Neuron (in vitro differentiated cells): ENCODE measurements at regions not wholly inside any gene's neighbourhood (a gene's known extent, or its start where the extent isn't known, plus 50 kb on each side); places are given as distances from the start of the nearest gene placed in this dataset.
"Not testable (repeated sequence)": the region's sequence is repeated elsewhere in the genome, so short reads cannot be mapped to it uniquely, and the experiment has no call there.

Experiments
- H2AFZ ChIP-seq: one replicate; pipeline ENCODE4 v1.6.1; 2013; ENCODE audit warnings: low read depth, mild to moderate bottlenecking, inconsistent platforms, low read length, moderate library complexity
- H3K27me3 ChIP-seq: one replicate; pipeline ENCODE4 v1.6.1; 2013; ENCODE audit warnings: low read length; ENCODE audit not compliant: insufficient read depth
- H3K36me3 ChIP-seq: one replicate; pipeline ENCODE4 v1.6.1; 2013; ENCODE audit warnings: low read length; ENCODE audit not compliant: insufficient read depth
- H3K4me1 ChIP-seq: one replicate; pipeline ENCODE4 v1.6.1; 2013; ENCODE audit warnings: low read length; ENCODE audit not compliant: insufficient read depth
- H3K4me3 ChIP-seq: 2 replicates; pipeline ENCODE4 v1.5.1; 2013; ENCODE audit warnings: mild to moderate bottlenecking, low read length, moderate library complexity
- H3K9me3 ChIP-seq: one replicate; pipeline ENCODE4 v1.6.1; 2013; ENCODE audit warnings: low read length

DNA sequence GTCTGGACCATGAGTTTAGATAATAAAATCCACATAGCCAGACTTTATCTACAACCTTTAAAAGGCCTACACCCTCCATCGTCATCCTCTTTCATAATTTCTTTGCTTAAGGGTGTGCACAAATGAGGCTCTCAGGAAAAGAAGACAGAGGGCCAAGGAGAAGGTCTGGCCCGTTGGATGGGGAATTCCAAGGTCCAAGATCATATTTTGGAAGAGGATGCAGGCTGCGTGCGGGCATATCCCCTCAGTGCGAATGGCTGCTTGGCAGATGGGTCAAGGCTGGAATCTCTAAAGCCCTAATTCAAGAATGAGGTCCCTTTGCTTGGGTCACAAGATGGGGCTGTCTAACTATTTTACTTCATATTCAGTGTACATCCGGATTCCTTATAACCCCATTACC is 782.2 kb upstream of the NCAM2 start:
- H3K9me3 ChIP-seq, result no peaks in the 10 kb centered on the region
- no peak overlapping the region for H3K4me3 ChIP-seq
- no peaks in the 10 kb centered on the region for H3K27me3 ChIP-seq
- H3K4me1 ChIP-seq, result no peaks in the 10 kb centered on the region
- no peak overlapping the region for H2AFZ ChIP-seq
- H3K36me3 ChIP-seq, result no peaks in the 10 kb centered on the region

DNA sequence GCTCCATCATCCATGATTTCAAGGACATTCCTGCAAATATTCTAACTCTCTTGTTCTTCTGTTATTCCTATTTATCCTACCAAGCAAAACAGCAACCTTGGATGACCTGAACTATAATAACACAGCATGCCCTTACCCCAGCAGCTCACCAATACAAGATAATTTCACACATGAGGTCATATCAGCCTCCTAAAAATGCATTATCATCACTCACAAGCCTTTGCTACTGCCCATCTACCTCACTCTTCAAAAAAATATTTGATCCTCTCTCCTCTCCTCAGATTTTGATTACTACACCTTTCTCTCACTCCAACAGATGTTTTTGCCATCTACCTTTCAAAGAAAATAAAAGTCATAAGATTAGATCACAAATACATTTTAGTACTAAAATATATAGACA is 777.6 kb upstream of the NCAM2 start:
- Histone ChIP-seq H3K4me1 (no peaks in the 10 kb centered on the region), H3K36me3 (no peaks in the 10 kb centered on the region), H3K4me3 (no peak overlapping the region), H3K9me3 (no peaks in the 10 kb centered on the region), H3K27me3 (no peaks in the 10 kb centered on the region), H2AFZ (no peak overlapping the region)

DNA sequence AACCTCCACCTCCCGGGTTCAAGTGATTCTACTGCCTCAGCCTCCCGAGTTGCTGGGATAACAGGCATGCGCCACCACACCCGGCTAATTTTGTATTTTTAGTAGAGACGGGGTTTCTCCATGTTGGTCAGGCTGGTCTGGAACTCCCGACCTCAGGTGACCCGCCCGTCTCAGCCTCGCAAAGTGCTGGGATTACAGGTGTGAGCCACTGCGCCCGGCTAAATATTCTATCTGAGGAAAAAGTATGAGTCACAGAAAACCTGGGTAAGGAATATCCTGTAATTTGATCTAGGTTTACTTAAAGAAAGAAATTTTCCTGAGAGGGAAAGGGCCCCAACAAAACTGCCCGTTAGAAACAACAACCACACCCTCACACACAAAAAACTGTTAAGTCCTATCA is 776.2 kb upstream of the NCAM2 start:
- not testable (repeated sequence) for H3K27me3 ChIP-seq, H3K36me3 ChIP-seq, H3K9me3 ChIP-seq, H3K4me1 ChIP-seq, H3K4me3 ChIP-seq, H2AFZ ChIP-seq

DNA sequence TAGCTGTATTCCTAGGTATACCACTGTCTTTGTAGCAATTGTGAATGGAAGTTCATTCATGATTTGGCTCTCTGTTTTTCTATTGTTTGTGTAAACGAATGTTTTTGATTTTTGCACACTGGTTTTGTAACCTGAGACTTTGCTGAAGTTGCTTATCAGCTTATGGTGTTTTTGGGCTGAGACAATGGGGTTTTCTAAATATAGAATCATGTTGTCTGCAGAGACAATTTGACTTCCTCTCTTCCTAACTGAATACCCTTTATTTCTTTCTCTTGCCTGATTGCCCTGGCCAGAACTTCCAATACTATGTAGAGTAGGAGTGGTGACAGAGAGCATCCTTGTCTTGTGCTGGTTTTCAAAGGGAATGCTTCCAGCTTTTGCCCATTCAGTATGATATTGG is 761.6 kb upstream of the NCAM2 start:
- not testable (repeated sequence) for H3K36me3 ChIP-seq, H3K27me3 ChIP-seq, H3K9me3 ChIP-seq, H2AFZ ChIP-seq, H3K4me1 ChIP-seq, H3K4me3 ChIP-seq

DNA sequence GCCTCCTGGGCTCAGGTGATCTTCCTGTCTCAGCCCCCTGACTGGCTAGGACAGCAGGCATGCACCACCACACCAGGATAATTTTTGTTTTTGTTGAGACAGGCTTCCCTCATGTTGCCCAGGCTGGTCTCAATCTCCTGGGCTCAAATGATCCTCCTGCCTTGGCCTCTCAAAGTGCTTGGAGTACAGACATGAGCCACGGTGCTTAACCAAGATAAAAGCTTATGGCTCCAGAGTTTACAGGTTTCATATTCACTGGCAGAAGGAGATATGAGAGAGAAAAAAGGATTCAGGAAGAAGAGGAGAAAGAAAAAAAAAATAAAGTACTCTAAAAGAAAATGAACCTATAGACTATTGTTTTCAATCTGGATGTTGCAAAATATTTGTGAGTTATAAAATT is 748.8 kb upstream of the NCAM2 start:
- Histone ChIP-seq H3K4me3 (no peak overlapping the region), H3K4me1 (peaks cover 3% of the 10 kb centered on the region), H3K36me3 (no peaks in the 10 kb centered on the region), H3K9me3 (no peaks in the 10 kb centered on the region), H3K27me3 (no peaks in the 10 kb centered on the region), H2AFZ (no peak overlapping the region)

DNA sequence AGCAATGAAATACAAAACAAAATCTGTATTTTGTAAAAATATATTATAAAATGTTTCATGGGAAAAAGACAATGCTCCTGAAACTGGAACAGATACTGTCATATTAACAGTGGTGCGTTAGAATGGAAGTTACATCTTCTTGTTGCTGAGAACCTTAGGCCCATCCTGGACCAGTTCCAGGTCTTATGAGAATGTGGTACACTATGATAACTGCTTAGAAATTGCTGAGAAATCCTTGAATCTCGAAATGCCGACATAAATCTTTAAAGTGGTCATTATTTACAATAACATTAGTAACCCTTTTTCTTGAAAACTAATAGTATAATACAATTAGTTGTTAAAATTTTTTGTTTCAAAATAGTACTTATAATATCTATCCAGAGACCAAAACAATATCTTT is 747.9 kb upstream of the NCAM2 start:
- Histone ChIP-seq H3K4me1 (peaks cover 3% of the 10 kb centered on the region), H3K9me3 (no peaks in the 10 kb centered on the region), H3K27me3 (no peaks in the 10 kb centered on the region), H2AFZ (no peak overlapping the region), H3K36me3 (no peaks in the 10 kb centered on the region), H3K4me3 (no peak overlapping the region)

DNA sequence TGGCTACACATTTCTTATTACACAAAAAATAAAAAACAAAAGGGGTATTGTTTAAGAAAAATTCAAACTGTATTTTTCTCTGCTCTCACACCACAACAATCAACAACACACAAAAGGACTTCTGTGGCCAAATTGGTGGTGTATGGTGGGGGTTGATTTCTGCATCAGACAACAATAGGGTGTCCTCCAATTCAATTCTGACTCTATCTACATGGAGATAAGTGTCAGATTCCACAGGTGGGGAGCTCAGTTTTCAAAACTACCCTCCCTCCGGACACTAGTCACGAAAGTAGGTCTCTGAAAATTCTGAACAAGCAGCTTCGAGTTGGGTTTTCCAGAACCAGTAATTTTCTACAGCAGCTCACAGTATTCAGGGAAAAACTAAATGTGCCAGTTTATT is 744.9 kb upstream of the NCAM2 start:
- Histone ChIP-seq H3K36me3 (no peaks in the 10 kb centered on the region), H2AFZ (no peak overlapping the region), H3K4me1 (peaks cover 14% of the 10 kb centered on the region), H3K4me3 (no peak overlapping the region), H3K9me3 (no peaks in the 10 kb centered on the region), H3K27me3 (no peaks in the 10 kb centered on the region)

DNA sequence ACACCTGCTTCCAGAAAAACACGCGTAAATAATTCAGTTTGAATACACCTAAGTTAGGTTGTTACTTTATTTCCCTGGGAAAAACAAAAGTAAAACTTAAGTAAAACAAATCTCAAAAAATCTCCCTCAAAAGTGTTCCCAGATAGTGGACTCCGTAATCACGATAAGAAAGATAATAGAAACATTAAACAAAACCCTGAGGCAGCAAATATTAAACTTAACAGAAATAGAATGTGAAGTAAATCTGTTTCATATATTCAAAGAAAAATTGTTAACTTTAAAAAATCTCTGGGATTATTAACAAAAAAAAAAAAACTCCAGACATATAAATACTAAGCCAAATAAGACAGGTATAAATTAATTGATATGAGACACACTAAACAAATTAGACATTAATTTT is 743.2 kb upstream of the NCAM2 start:
- Histone ChIP-seq H3K36me3 (no peaks in the 10 kb centered on the region), H3K27me3 (no peaks in the 10 kb centered on the region), H3K4me3 (no peak overlapping the region), H3K4me1 (peaks cover 31% of the 10 kb centered on the region), H2AFZ (no peak overlapping the region), H3K9me3 (no peaks in the 10 kb centered on the region)

DNA sequence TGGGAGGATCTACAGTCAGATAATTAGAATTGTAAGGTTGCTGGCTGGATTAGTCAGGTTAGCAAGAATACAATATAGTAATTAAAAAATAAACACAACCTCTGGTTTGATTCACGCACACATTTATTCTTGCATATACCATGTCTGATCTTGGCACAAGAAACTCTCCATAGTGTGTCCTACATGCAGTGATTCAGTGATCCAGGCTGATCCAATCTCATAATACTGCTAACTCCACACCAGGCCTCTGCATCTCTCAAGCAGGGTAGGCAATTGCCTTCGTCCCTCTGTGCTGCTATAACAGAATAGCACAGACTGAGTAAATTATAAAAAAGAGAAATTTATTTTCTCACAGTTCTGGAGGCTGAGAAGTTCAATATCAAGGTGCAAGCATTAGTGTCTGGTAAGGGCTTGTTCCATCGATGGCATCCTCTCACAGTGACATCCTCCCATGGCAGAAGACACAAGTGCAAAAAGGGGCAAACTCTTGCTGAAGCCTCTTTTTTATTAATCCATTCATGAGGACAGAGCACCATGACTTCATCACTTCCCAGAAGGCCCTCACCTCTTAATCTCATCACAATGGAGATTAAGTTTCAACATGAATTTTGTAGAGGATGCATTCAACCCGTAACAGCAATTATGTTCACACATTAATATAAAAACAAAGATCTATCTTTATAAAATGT is 741.0 kb upstream of the NCAM2 start:
- Histone ChIP-seq H3K9me3 (no peaks in the 10 kb centered on the region), H3K4me1 (peaks cover 31% of the 10 kb centered on the region), H2AFZ (no peak overlapping the region), H3K4me3 (no peak overlapping the region), H3K36me3 (no peaks in the 10 kb centered on the region), H3K27me3 (no peaks in the 10 kb centered on the region)

DNA sequence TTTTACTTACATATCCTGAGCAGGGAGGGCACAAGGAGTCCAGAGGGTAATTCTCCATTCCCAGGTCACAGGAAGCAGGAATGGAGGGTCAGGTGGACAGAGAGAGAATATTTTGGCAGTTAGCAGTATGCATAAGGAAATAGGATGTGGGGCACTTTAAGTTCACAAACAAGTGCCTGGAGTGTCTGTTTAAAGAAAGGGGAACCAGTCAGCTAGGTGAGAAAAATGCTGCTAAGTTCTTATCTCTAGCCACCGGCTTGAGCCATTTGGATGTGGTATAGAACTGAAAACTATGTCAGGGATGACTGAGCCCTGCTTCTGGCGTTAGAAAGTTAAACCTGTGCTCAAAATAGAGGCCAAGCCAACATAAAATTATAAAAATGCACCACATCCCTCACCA is 739.7 kb upstream of the NCAM2 start:
- Histone ChIP-seq H3K4me3 (no peak overlapping the region), H3K9me3 (no peaks in the 10 kb centered on the region), H3K4me1 (peaks cover 28% of the 10 kb centered on the region), H3K27me3 (no peaks in the 10 kb centered on the region), H3K36me3 (no peaks in the 10 kb centered on the region), H2AFZ (no peak overlapping the region)

DNA sequence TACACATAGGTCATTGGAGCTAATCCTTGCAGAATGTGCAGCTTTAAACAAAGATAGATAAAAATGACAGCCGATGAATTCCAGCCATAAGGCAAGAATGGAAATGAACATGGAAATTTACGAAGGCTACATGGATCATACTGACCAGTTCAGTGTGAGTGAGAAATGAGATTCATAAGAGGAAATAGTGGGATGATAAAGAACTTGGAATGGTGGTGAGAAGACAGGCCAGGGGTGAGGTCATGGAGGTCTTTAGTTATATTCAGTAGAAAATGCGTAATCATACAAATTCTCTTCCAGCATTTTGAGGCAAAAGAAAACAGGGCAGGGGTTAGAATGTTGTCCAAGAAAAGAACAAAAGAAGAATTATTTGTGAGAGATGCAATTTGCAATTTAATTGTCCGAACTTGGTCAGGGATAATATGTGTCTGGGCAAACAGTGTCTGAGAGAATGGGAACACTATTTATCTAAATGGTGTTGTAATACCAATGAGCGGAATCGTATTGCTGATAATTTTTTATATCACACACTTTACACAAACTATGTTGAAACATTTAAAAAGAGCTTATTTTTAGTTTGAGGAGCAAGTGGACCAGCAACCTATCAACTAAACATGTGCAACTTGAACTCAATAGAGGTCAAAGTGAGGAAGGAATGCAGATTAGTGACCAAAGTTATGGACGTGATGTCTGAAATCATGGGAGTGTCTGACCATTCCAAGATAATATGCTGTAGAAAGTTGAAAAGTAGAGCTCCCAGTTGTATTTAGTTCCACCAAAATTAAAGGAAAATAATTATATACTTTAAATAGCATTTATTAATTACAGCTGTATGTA is 739.0 kb upstream of the NCAM2 start:
- H2AFZ ChIP-seq, result no peak overlapping the region
- H3K27me3 ChIP-seq, result no peaks in the 10 kb centered on the region
- no peak overlapping the region for H3K4me3 ChIP-seq
- H3K36me3 ChIP-seq, result no peaks in the 10 kb centered on the region
- H3K9me3 ChIP-seq, result no peaks in the 10 kb centered on the region
- peaks cover 28% of the 10 kb centered on the region for H3K4me1 ChIP-seq

DNA sequence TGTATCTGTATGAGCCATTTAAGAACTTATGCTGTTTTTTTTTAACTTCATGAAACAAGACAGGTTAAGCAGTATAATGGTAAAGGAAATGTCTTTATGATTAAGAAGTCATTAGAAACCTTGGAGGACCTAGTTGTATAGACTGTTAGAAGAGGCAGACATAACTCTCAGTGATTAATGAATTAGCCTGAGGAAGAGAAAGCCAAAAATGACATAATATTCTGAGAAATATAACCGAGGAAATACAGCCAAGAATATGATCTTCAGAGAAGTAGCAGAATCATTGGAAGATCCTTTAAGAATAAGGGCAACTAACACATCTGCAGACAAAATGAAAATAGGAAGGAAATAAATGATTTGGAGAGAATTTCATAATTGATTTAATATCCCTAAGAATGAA is 738.1 kb upstream of the NCAM2 start:
- H3K27me3 ChIP-seq, result no peaks in the 10 kb centered on the region
- H3K9me3 ChIP-seq, result no peaks in the 10 kb centered on the region
- H3K36me3 ChIP-seq, result no peaks in the 10 kb centered on the region
- H3K4me1 ChIP-seq, result peaks cover 28% of the 10 kb centered on the region
- H2AFZ ChIP-seq, result no peak overlapping the region
- no peak overlapping the region for H3K4me3 ChIP-seq

DNA sequence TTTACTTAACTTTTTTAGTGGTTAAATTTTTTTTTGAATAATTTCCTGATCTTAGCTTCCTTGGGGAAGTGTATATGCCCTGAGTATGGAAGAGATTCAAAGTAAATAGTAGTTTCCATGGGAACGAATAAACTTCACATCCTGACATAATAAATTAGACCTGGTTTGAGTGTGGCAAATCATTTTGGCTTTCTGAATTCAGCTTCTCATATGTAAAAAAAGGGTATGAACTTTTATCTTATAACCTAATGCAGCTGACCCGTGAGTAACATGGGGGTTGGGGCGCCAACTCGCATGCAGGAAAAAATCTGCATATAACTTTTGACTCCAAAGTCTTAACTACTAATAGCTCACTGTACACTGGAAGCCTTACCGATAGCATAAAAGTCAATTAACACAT is 736.8 kb upstream of the NCAM2 start:
- H2AFZ ChIP-seq, result no peak overlapping the region
- no peak overlapping the region for H3K4me3 ChIP-seq
- no peaks in the 10 kb centered on the region for H3K36me3 ChIP-seq
- H3K9me3 ChIP-seq, result no peaks in the 10 kb centered on the region
- no peaks in the 10 kb centered on the region for H3K27me3 ChIP-seq
- H3K4me1 ChIP-seq, result peaks cover 28% of the 10 kb centered on the region
